ENCODE measurements at regions not wholly inside any gene's neighbourhood (a gene's known extent, or its start where the extent isn't known, plus 50 kb on each side); places are given as distances from the start of the nearest gene placed in this dataset.

- Histone ChIP-seq H3K36me3 (no peaks in the 10 kb centered on the region), H3K4me1 (no peaks in the 10 kb centered on the region), H3K4me3 (no peak overlapping the region), H3K27ac (no peak overlapping the region), H3K27me3 (no peaks in the 10 kb centered on the region), H3K9me3 (no peaks in the 10 kb centered on the region)
- no peak for DNase-seq
- TF ChIP-seq EP300 (IDR thresholded peaks at IDR 0.05) (no peak), POLR2A (IDR thresholded peaks at IDR 0.05) (no peak), POLR2AphosphoS5 (IDR thresholded peaks at IDR 0.05) (no peak)
- TF ChIP-seq, protein P1, sequence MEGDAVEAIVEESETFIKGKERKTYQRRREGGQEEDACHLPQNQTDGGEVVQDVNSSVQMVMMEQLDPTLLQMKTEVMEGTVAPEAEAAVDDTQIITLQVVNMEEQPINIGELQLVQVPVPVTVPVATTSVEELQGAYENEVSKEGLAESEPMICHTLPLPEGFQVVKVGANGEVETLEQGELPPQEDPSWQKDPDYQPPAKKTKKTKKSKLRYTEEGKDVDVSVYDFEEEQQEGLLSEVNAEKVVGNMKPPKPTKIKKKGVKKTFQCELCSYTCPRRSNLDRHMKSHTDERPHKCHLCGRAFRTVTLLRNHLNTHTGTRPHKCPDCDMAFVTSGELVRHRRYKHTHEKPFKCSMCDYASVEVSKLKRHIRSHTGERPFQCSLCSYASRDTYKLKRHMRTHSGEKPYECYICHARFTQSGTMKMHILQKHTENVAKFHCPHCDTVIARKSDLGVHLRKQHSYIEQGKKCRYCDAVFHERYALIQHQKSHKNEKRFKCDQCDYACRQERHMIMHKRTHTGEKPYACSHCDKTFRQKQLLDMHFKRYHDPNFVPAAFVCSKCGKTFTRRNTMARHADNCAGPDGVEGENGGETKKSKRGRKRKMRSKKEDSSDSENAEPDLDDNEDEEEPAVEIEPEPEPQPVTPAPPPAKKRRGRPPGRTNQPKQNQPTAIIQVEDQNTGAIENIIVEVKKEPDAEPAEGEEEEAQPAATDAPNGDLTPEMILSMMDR (IDR thresholded peaks at IDR 0.05), result no peak
- intact Hi-C loops (cut with DNase I), result no loop called here
- 23 to 35% methylated on average over 2 of the region's 2 CpGs for WGBS, 2 donors
Measured at GRCh38 chr10:109173937-109174336, 749.4 kb downstream of the XPNPEP1 start.

DNA sequence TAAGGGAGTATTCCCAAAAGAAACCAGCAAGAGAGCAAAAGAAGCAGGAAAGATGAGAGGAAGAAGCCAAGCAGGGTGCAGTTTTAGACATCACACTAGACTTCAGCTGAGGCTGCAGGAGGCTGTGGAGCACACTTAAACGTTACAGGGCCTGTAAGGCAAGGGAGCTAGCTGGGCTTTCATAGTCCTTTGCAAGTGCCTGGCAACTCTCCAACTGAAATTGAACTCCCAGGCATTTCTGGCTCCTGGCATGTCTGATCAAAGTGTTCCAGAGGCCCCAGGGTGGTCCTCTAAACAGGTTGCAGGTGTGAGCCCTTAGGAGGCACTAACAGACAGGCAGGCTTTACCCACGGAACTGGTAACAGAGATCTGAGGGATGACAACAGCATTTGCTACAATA is 750.2 kb downstream of the XPNPEP1 start:
- TF ChIP-seq POLR2A (IDR thresholded peaks at IDR 0.05), result no peak
- TF ChIP-seq, protein P1 (IDR thresholded peaks at IDR 0.05), result no peak
- no peak for TF ChIP-seq POLR2AphosphoS5 (IDR thresholded peaks at IDR 0.05)
- TF ChIP-seq EP300 (IDR thresholded peaks at IDR 0.05), result no peak
- intact Hi-C loops (cut with DNase I), result no loop called here
- Histone ChIP-seq H3K4me3 (no peak overlapping the region), H3K27me3 (no peaks in the 10 kb centered on the region), H3K27ac (no peak overlapping the region), H3K4me1 (no peaks in the 10 kb centered on the region), H3K36me3 (no peaks in the 10 kb centered on the region), H3K9me3 (no peaks in the 10 kb centered on the region)
- DNase-seq, result no peak
- WGBS, 2 donors, result 26 to 37% methylated on average over 2 of the region's 2 CpGs

DNA sequence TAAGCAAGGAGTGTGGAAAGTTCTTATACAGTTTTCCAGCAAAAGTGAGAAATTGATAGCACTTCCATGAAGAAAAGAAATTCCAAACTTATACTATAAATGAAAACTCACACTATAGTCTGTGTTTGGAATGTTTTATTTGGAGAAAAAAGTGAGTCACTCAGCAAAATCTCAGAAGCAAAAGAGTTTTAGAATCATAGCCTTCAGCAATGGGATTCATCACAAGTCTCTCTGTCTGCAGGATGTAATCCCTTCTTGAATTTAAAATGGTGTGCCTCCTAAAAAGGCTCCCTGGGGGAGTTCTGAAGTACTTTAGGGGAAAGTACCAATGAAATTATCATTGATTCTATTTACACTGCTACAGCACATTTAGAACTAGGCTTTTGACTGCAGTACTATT is 756.4 kb downstream of the XPNPEP1 start:
- DNase-seq, result no peak
- Histone ChIP-seq H3K9me3 (no peaks in the 10 kb centered on the region), H3K4me3 (no peak overlapping the region), H3K27me3 (no peaks in the 10 kb centered on the region), H3K36me3 (no peaks in the 10 kb centered on the region), H3K4me1 (no peaks in the 10 kb centered on the region), H3K27ac (no peak overlapping the region)
- intact Hi-C loops (cut with DNase I), result no loop called here
- TF ChIP-seq, protein P1 (IDR thresholded peaks at IDR 0.05), result no peak
- TF ChIP-seq POLR2A (IDR thresholded peaks at IDR 0.05) (no peak), POLR2AphosphoS5 (IDR thresholded peaks at IDR 0.05) (no peak), EP300 (IDR thresholded peaks at IDR 0.05) (no peak)

- Histone ChIP-seq H3K36me3 (no peaks in the 10 kb centered on the region), H3K27ac (no peak overlapping the region), H3K9me3 (no peaks in the 10 kb centered on the region), H3K4me3 (no peak overlapping the region), H3K4me1 (no peaks in the 10 kb centered on the region), H3K27me3 (no peaks in the 10 kb centered on the region)
- no peak for DNase-seq
- intact Hi-C loops (cut with DNase I), result no loop called here
- 62 to 73% methylated on average over 4 of the region's 4 CpGs for WGBS, 2 donors
- no peak for TF ChIP-seq EP300 (IDR thresholded peaks at IDR 0.05)
- TF ChIP-seq, protein P1 (IDR thresholded peaks at IDR 0.05), result no peak
- TF ChIP-seq POLR2AphosphoS5 (IDR thresholded peaks at IDR 0.05), result no peak
- no peak for TF ChIP-seq POLR2A (IDR thresholded peaks at IDR 0.05)
Measured at GRCh38 chr10:109159351-109159750, 764.0 kb downstream of the XPNPEP1 start.

GRCh38 chr10:109156396-109156795 is 766.9 kb downstream of the XPNPEP1 start:
- H3K27me3 ChIP-seq, result no peaks in the 10 kb centered on the region
- no peak overlapping the region for H3K4me3 ChIP-seq
- DNase-seq, result no peak
- 75 to 84% methylated on average over 3 of the region's 3 CpGs for WGBS, 2 donors
- no peaks in the 10 kb centered on the region for H3K36me3 ChIP-seq
- intact Hi-C loops (cut with DNase I), result no loop called here
- no peak overlapping the region for H3K27ac ChIP-seq
- TF ChIP-seq EP300 (IDR thresholded peaks at IDR 0.05) (no peak), POLR2A (IDR thresholded peaks at IDR 0.05) (no peak), POLR2AphosphoS5 (IDR thresholded peaks at IDR 0.05) (no peak)
- TF ChIP-seq, protein P1 (IDR thresholded peaks at IDR 0.05), result no peak
- H3K4me1 ChIP-seq, result no peaks in the 10 kb centered on the region
- H3K9me3 ChIP-seq, result peaks cover 0 to 5% (median 0%) of the 10 kb centered on the region in 4 donors
